Smooth muscle cell of the brain vasculature (primary cell): ENCODE measurements at regions not wholly inside any gene's neighbourhood (a gene's known extent, or its start where the extent isn't known, plus 50 kb on each side); places are given as distances from the start of the nearest gene placed in this dataset.

Experiments used
- DNase-seq: peaks from one replicate; pipeline ENCODE4 v3.0.0-alpha.2; 2012; ENCODE audit warnings: low read depth, low spot score

DNA sequence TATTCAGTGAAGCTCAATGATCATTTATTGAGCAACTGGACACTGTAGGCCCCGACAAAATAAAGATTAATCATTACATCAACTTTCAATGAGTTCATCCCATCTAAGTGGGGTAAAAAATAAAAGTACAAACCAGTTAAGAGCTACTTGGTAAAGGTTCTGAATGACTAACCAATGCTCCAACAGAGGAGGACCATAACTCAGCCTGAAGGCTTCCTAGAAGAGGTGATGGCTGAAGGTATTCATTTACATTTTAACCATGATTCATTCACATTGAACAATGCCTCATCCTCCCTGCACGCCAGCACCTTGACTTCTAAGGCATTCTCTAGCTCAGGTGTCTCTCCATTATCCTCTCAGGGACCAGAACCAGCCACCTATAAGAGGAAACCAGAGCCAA, 201.4 kb downstream of the ZNF462 start:
- DNase-seq: no peak

DNA sequence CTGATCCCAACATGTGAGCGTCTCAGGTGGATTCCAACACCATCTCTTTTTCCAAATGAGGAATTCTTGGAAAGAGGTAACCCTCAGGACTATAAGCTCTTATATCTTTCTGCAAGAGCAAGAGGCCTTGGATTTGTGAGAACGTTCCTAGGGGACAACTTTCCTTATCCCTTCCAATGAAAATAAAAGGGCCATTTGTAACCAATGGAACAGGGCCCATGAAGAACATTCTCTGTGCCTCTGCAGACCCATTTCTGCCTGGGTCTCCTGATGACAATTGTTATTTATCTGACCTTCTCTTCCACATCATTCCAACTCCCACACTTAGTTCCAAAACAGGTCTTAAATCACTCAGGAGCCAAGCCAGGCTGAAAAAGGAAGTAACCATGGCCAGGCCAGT, 202.6 kb downstream of the ZNF462 start:
- no peak for DNase-seq

- DNase-seq: no peak
These were observed 204.9 kb downstream of the ZNF462 start for GRCh38 chr9:107067739-107068416.

- no peak for DNase-seq
These were observed 205.6 kb downstream of the ZNF462 start for GRCh38 chr9:107068581-107068980.

GRCh38 chr9:107070586-107070985, 207.6 kb downstream of the ZNF462 start:
- no peak for DNase-seq

DNA sequence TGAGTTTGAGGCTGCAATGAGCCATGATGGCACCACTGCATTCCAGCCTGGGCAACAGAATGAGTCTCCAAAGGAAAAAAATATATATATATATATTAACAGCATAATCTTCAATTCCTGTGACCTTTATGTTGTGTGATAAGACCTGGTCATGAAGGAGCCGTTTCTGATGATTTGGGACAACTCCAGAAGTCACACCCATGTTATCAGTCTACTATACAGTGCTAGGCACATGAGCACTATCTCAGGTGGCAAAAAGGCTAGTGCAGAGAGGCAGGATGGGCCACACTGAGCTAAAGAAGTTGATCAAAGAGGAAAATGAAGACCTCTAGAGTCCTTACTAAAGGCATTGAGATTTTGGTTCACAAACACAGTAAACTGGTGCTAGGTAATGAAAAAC, 205.0 kb upstream of the RAD23B start:
- DNase-seq: no peak

DNA sequence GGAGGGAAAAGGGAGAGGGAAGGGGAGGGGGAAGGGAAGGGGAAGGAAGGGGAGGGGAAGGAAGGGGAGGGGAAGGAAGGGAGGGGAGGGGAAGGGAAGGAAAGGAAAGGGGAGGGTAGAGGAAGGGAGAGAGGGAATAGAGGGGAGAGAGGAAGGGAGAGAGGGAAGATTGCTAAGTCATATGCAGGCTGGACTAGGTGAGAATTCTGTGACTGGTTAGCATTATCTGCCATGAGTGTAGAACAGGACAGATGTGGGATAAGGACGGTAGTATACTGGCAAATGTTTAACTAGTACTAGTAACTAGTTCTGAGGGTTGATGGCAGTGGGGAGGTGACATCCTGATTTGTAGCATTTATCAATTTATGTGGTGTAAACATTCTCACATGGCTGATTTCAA, 203.5 kb upstream of the RAD23B start:
- no peak for DNase-seq

- no peak for DNase-seq
These were observed 202.9 kb upstream of the RAD23B start for GRCh38 chr9:107080130-107080529.

DNA sequence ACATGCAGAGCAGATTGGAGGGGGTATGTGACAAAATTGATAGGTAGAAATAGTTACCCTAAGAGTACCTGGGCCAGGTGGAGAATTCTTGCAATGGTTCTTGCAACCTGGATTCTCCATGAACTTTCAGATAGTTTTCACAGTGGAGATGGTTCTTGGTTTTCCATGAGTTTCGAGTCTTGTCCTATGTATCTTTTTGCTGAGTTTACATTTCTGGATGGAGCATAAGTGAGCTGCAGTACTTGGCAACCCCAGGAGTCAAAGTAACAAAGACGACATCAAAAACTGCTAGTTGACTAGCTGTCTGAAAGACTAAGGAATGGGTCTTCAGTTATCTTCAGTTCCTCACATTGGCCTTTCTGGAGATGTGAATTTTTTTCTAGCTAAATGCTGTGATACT, 196.6 kb upstream of the RAD23B start:
- no peak for DNase-seq

DNA sequence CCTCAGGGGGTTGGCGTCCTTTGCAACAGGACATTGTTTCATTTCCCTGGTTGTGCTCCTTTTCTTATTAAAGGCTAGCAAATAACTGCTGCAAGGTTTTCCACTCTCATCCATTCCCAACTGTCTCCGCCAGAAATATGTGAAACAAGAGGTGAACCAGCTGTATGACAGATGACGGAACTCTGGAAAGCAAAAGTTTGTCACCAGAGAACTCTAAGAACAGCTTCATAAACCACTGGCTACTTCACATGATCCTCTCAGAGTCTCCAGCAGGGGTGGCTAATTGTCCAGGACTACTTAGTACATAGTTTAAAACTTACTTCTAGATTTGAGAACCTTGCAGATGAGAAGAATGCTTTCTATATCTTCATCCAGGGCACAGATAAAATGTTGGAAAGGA, 195.9 kb upstream of the RAD23B start:
- no peak for DNase-seq

DNA sequence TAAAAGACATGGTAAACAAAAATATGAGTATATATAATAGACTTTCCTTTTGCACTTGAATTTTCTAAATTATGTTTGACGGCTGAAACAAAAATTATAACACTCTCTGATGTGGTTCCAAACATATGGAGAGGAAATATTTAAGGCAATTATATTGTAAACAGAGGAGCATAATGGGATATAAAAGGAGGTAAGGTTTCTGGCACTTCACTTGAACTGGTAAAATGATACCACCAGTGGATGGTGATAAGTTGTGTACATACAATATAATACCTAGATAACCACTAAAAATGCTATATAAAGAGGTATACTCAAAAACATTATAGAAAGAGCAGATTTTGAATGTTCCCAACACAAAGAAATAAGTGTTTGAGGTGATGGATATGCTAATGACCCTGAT, 192.9 kb upstream of the RAD23B start:
- DNase-seq: no peak

DNA sequence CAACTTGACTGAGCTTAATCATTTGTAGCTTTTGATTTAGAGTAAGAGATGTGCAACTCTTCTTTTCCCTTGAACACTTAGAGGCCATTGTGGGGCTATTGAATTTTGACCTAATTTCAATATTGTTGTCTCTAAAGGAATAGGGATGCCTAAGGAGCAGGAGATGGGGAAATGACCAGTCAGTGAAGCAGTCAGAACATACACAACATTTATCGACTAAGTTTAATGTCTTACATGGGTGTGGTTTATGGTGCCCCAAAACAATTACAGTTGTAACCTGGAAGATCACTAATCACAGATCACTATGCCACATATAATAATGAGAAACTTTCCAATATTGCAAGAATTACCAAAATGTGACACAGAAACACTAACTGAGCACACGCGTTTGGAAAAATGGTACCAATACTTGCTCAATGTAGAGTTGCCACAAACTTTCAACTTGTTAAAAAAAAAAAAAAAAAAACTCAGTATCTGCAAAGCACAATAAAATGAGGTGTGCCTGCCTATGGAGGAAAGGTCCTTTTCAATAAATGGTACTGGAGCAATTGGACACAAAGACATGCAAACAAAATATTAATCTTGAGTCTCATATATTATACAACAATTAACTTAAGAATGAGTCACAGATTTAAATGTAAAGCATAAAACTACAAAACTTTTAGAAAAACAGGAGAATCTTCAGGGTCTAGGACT, 189.6 kb upstream of the RAD23B start:
- no peak for DNase-seq

- no peak for DNase-seq
These were observed 188.7 kb upstream of the RAD23B start for GRCh38 chr9:107094370-107094769.

DNA sequence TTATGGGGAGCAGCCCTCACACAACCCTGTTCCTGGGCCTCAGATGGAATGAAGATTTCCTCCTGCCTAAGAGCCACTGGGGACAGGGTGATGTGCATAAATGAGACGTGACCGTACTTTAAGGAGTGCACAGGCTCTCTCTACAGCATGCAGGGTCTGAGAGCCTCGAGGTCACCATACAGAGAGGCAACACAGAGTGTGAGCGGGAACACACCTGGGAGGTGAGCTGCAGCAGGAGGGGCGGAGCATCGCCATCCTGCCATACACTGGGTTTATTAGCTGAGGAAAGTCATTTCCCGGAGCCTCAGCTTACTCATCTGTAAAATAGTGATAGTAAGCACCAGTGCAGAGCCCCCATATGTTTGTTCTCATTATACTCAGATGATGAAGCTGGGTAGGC, 182.5 kb upstream of the RAD23B start:
- no peak for DNase-seq

DNA sequence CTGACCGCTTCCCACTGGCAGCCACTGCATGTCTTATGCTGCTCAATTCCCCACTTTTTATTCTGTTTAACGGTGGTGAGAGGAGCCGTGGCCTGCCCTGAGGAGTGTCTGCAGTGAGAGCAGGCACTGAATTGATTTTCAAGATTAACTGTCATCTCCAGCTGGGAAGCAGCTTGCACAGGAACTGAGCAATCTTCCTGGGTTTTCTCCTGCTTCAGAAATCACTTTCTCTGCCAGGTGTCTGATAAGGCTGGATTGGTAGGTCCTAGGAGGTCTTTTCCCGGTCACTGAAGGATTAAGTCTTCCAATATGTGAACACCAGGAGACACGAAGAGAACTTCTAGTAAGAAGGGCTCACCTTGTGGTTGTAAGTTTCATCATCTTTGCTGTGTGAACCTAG, 181.1 kb upstream of the RAD23B start:
- no peak for DNase-seq

DNA sequence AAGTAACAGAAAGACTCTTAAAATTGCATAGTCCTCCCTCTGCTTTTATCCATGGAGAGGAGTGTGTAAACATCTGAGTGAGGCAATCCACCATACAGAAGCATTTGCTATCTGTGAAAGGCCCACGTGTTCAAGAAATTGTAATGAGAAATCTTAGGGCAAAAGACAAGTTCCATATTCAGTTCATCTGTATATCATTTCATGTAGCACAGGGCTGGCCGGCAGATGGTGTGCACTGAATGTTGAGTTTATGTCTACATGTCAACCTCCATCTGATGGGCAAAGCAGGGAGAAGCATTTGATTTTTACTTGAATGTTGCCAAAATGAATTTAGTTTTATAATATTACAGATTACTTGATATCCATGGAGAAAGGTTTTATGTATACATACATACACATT, 179.5 kb upstream of the RAD23B start:
- DNase-seq: no peak

DNA sequence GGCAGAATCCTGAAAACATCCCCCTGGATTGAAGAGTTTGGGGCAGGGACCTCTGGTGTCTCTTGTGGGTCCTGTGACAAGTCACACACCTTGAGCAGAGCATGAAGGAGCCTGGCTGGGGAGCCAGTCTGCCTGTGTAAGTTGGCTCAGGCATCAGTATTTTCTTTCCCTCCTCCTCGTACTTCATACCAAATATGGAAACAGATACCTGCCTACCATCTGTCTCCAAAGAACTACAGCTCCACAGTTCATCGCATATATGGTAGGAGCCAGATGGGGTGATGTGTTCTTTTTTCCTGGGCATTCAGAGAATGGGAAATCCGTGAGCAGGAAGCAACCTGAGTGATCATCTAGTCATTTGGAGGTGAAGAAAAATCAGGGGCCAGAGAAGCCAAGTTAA, 177.3 kb upstream of the RAD23B start:
- DNase-seq: no peak

GRCh38 chr9:107106416-107106815, 176.7 kb upstream of the RAD23B start:
- DNase-seq: no peak

DNA sequence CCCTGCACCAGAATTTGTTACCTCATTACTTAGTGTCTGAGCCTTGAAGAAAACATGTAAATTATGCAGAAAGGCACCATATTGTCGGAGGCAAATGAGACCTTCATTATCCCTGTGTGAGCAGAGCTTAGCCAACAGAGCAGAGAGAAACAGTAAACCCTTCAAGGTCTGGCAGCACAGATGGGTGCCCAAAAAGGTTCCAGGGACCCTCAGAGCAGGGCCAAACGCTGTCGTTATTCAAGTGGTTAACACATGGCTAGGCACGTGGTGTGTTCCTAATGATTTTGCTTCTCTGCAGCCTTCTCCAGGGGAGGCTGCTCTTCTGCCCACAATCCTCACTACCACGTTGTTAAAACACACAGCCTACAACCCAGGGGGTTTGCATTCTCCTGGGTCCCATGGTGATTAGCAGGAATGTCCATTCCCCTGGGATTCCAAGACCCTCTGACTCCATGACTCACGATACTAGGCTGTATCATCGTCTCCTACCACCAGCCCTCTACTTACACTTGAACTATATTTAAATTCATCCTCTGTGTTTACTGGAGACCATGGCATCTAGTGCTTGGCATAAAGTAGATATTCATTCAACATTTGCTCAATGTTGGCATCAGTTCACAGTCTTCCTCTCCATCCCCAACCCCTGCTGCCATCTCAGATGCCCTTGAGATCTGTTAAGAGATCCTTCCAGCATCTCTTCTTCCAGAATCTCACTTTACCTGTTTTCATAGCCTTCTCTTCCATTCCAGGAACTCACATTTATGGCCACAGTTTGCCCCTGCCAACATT, 174.5 kb upstream of the RAD23B start:
- no peak for DNase-seq

DNA sequence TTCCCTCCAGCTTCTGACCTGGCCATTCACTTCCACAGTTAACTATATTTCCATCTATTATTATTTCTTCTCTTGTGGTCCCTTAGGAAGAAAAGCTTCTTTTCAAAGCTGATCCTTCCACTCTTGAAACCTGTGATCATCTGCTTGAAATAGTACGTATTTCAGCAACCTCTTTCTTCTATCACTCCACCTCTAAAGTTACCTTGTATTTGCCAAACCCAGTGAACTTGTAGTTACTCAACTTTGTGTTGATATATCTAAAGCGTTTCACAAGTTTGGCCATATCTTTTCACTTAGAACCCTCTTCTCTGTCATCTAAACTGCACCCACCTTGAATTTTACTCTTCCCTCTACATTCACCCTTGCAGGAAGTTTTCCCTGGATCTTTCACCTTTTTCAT, 173.8 kb upstream of the RAD23B start:
- DNase-seq: no peak

DNA sequence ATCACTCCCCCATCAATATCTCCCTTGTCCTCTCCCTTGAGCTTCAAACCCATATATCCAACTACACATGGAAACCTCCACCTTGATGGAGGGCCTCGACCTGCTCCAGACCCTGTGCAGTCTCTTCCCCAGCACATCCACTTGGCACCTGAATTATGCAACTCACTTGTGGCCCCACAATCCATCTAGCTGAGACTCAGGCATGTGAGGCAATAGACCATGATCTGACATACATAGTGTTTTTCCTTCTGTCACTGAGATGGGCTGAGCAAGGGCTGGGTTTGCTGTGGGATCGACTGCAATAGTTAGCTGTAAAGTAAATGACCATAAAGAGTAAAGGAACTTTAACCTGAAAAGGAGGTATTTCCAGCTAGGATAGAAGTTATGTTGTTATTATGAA, 172.9 kb upstream of the RAD23B start:
- DNase-seq: no peak

GRCh38 chr9:107112707-107113243, 170.3 kb upstream of the RAD23B start:
- DNase-seq: no peak
